C4-2B (cell line): ENCODE measurements at regions not wholly inside any gene's neighbourhood (a gene's known extent, or its start where the extent isn't known, plus 50 kb on each side); places are given as distances from the start of the nearest gene placed in this dataset.

Source experiments
- ZFX ChIP-seq: fragments of 450-650 bp; IDR thresholded peaks from 2 replicates; pipeline ENCODE4 v1.6.1; 2017
- TF ChIP-seq, protein P1 (sequence below): fragments of 450-650 bp; conservative IDR thresholded peaks from 2 replicates; pipeline ENCODE4 v1.5.1; 2017; ENCODE audit warnings: mild to moderate bottlenecking

DNA sequence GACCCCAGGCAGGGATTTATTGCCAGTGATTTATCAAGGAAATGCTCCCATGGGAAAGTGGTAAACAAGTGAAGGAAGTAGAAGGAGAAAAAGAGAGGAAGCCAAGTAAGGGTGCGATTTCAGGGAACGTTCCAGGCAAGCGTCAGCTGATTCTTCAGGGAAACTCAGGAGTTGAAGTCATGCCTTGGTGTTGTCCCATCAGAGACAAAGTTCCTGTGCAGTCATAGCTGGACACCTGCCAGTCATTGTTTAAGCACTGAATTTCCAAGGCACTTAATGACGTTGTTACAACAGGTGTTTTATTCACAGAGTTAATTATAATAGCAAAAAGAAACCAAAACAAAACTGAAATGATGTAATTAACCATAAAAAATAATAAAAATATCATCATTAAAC lies 381.8 kb upstream of the CRIM1 start:
- TF ChIP-seq, protein P1, sequence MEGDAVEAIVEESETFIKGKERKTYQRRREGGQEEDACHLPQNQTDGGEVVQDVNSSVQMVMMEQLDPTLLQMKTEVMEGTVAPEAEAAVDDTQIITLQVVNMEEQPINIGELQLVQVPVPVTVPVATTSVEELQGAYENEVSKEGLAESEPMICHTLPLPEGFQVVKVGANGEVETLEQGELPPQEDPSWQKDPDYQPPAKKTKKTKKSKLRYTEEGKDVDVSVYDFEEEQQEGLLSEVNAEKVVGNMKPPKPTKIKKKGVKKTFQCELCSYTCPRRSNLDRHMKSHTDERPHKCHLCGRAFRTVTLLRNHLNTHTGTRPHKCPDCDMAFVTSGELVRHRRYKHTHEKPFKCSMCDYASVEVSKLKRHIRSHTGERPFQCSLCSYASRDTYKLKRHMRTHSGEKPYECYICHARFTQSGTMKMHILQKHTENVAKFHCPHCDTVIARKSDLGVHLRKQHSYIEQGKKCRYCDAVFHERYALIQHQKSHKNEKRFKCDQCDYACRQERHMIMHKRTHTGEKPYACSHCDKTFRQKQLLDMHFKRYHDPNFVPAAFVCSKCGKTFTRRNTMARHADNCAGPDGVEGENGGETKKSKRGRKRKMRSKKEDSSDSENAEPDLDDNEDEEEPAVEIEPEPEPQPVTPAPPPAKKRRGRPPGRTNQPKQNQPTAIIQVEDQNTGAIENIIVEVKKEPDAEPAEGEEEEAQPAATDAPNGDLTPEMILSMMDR, result no peak
- TF ChIP-seq ZFX, result no peak
